ENCODE measurements at regions not wholly inside any gene's neighbourhood (a gene's known extent, or its start where the extent isn't known, plus 50 kb on each side); places are given as distances from the start of the nearest gene placed in this dataset.
"Not testable (repeated sequence)": the region's sequence is repeated elsewhere in the genome, so short reads cannot be mapped to it uniquely, and the experiment has no call there.

- Mint-ChIP-seq H3K4me1 (no peaks in the 10 kb centered on the region), H3K9me3 (peaks cover 3 to 25% (median 5%) of the 10 kb centered on the region in 3 donors), H3K36me3 (no peaks in the 10 kb centered on the region), H3K4me3 (no peak overlapping the region), H3K27me3 (no peaks in the 10 kb centered on the region), H3K27ac (no peak overlapping the region)
Observed at GRCh38 chr5:63803165-63803564, 159.1 kb downstream of the HTR1A start.

GRCh38 chr5:63794979-63795378, 167.3 kb downstream of the HTR1A start:
- Mint-ChIP-seq H3K27me3 (no peaks in the 10 kb centered on the region), H3K27ac (no peak overlapping the region), H3K4me3 (no peak overlapping the region), H3K9me3 (peaks cover 6 to 15% (median 7%) of the 10 kb centered on the region in 3 donors), H3K36me3 (peaks cover 1% of the 10 kb centered on the region), H3K4me1 (no peaks in the 10 kb centered on the region)

- H3K27ac Mint-ChIP-seq = no peak overlapping the region
- peaks cover 7 to 13% (median 7%) of the 10 kb centered on the region in 3 donors for H3K9me3 Mint-ChIP-seq
- peaks cover 1% of the 10 kb centered on the region for H3K36me3 Mint-ChIP-seq
Observed at GRCh38 chr5:63794296-63794695, 167.9 kb downstream of the HTR1A start.

GRCh38 chr5:63774939-63775338, 187.3 kb downstream of the HTR1A start:
- no peaks in the 10 kb centered on the region for H3K36me3 Mint-ChIP-seq
- no peak overlapping the region for H3K27ac Mint-ChIP-seq
- no peaks in the 10 kb centered on the region for H3K4me1 Mint-ChIP-seq
- peaks cover 1 to 6% (median 3%) of the 10 kb centered on the region in 3 donors for H3K9me3 Mint-ChIP-seq
- no peak overlapping the region for H3K4me3 Mint-ChIP-seq
- H3K27me3 Mint-ChIP-seq = no peaks in the 10 kb centered on the region

More at GRCh38 chr5:63794296-63794695, 167.9 kb downstream of the HTR1A start:
- H3K27me3 Mint-ChIP-seq = no peaks in the 10 kb centered on the region
- H3K4me1 Mint-ChIP-seq = no peaks in the 10 kb centered on the region
- no peak overlapping the region for H3K4me3 Mint-ChIP-seq

GRCh38 chr5:63768221-63768620, 194.0 kb downstream of the HTR1A start:
- H3K27me3 Mint-ChIP-seq = no peaks in the 10 kb centered on the region
- H3K27ac Mint-ChIP-seq = no peak overlapping the region
- no peak overlapping the region for H3K4me3 Mint-ChIP-seq
- no peaks in the 10 kb centered on the region for H3K4me1 Mint-ChIP-seq
- peaks cover 0 to 6% (median 3%) of the 10 kb centered on the region in 3 donors for H3K9me3 Mint-ChIP-seq
- no peaks in the 10 kb centered on the region for H3K36me3 Mint-ChIP-seq

- Mint-ChIP-seq H3K27ac (no peak overlapping the region), H3K27me3 (no peaks in the 10 kb centered on the region), H3K4me3 (no peak overlapping the region), H3K36me3 (no peaks in the 10 kb centered on the region), H3K9me3 (peaks cover 0 to 5% (median 4%) of the 10 kb centered on the region in 3 donors), H3K4me1 (no peaks in the 10 kb centered on the region)
Observed at GRCh38 chr5:63760965-63761364, 201.3 kb downstream of the HTR1A start.

- Mint-ChIP-seq H3K9me3 (peaks cover 0 to 7% (median 2%) of the 10 kb centered on the region in 3 donors), H3K36me3 (no peaks in the 10 kb centered on the region), H3K4me3 (no peak overlapping the region), H3K4me1 (no peaks in the 10 kb centered on the region), H3K27ac (no peak overlapping the region), H3K27me3 (no peaks in the 10 kb centered on the region)
Observed at GRCh38 chr5:63743096-63743798, 219.0 kb downstream of the HTR1A start.

- H3K36me3 Mint-ChIP-seq, H3K4me3 Mint-ChIP-seq, H3K27me3 Mint-ChIP-seq, H3K4me1 Mint-ChIP-seq, H3K27ac Mint-ChIP-seq: not testable (repeated sequence)
- H3K9me3 Mint-ChIP-seq = peaks cover 8 to 12% (median 10%) of the 10 kb centered on the region in 3 donors
Observed at GRCh38 chr5:63732880-63733279, 229.4 kb downstream of the HTR1A start.

GRCh38 chr5:63727583-63727982, 234.7 kb downstream of the HTR1A start:
- Mint-ChIP-seq H3K4me1 (no peaks in the 10 kb centered on the region), H3K27me3 (no peaks in the 10 kb centered on the region), H3K9me3 (peaks cover 6 to 12% (median 9%) of the 10 kb centered on the region in 3 donors), H3K4me3 (no peak overlapping the region), H3K27ac (no peak overlapping the region), H3K36me3 (no peaks in the 10 kb centered on the region)

GRCh38 chr5:63726496-63726895, 235.7 kb downstream of the HTR1A start:
- no peaks in the 10 kb centered on the region for H3K4me1 Mint-ChIP-seq
- no peaks in the 10 kb centered on the region for H3K27me3 Mint-ChIP-seq
- no peaks in the 10 kb centered on the region for H3K36me3 Mint-ChIP-seq
- H3K27ac Mint-ChIP-seq = no peak overlapping the region
- peaks cover 4 to 8% (median 4%) of the 10 kb centered on the region in 3 donors for H3K9me3 Mint-ChIP-seq
- no peak overlapping the region for H3K4me3 Mint-ChIP-seq

GRCh38 chr5:63719147-63719546, 243.1 kb downstream of the HTR1A start:
- H3K27ac Mint-ChIP-seq = peak overlapping the region in 1 of 3 donors; percentile 5
- peaks cover 0 to 2% (median 0%) of the 10 kb centered on the region in 3 donors for H3K9me3 Mint-ChIP-seq
- no peak overlapping the region for H3K4me3 Mint-ChIP-seq
- no peaks in the 10 kb centered on the region for H3K36me3 Mint-ChIP-seq
- H3K4me1 Mint-ChIP-seq = no peaks in the 10 kb centered on the region
- H3K27me3 Mint-ChIP-seq = no peaks in the 10 kb centered on the region

GRCh38 chr5:63700241-63700640, 262.0 kb downstream of the HTR1A start:
- no peak overlapping the region for H3K27ac Mint-ChIP-seq
- H3K9me3 Mint-ChIP-seq = peaks cover 2 to 10% (median 3%) of the 10 kb centered on the region in 3 donors
- no peaks in the 10 kb centered on the region for H3K4me1 Mint-ChIP-seq
- no peak overlapping the region for H3K4me3 Mint-ChIP-seq
- no peaks in the 10 kb centered on the region for H3K36me3 Mint-ChIP-seq
- no peaks in the 10 kb centered on the region for H3K27me3 Mint-ChIP-seq

- Mint-ChIP-seq H3K4me3 (no peak overlapping the region), H3K4me1 (no peaks in the 10 kb centered on the region), H3K27me3 (no peaks in the 10 kb centered on the region), H3K27ac (no peak overlapping the region), H3K9me3 (peaks cover 2 to 6% (median 3%) of the 10 kb centered on the region in 3 donors), H3K36me3 (no peaks in the 10 kb centered on the region)
Observed at GRCh38 chr5:63697811-63698210, 264.4 kb downstream of the HTR1A start.

GRCh38 chr5:63690546-63690945, 271.7 kb downstream of the HTR1A start:
- Mint-ChIP-seq H3K9me3 (peaks cover 0 to 4% (median 0%) of the 10 kb centered on the region in 3 donors), H3K27ac (no peak overlapping the region), H3K4me3 (no peak overlapping the region), H3K36me3 (no peaks in the 10 kb centered on the region), H3K4me1 (no peaks in the 10 kb centered on the region), H3K27me3 (no peaks in the 10 kb centered on the region)

GRCh38 chr5:63687854-63688516, 274.3 kb downstream of the HTR1A start:
- H3K9me3 Mint-ChIP-seq = peaks cover 0 to 4% (median 3%) of the 10 kb centered on the region in 3 donors
- no peak overlapping the region for H3K27ac Mint-ChIP-seq
- no peaks in the 10 kb centered on the region for H3K4me1 Mint-ChIP-seq
- H3K27me3 Mint-ChIP-seq = no peaks in the 10 kb centered on the region
- no peak overlapping the region for H3K4me3 Mint-ChIP-seq
- no peaks in the 10 kb centered on the region for H3K36me3 Mint-ChIP-seq

- Mint-ChIP-seq H3K9me3 (peaks cover 0 to 4% (median 3%) of the 10 kb centered on the region in 3 donors), H3K27me3 (no peaks in the 10 kb centered on the region), H3K4me1 (no peaks in the 10 kb centered on the region), H3K36me3 (no peaks in the 10 kb centered on the region), H3K4me3 (no peak overlapping the region), H3K27ac (no peak overlapping the region)
Observed at GRCh38 chr5:63686938-63687337, 275.3 kb downstream of the HTR1A start.

Measured in IgD-negative memory B cell (primary cell).